B cell (primary cell): ENCODE measurements at regions not wholly inside any gene's neighbourhood (a gene's known extent, or its start where the extent isn't known, plus 50 kb on each side); places are given as distances from the start of the nearest gene placed in this dataset.

Experiments
- EZH2 ChIP-seq: IDR thresholded peaks from 2 replicates; pipeline ENCODE4 v1.6.1; 2012; ENCODE audit warnings: borderline replicate concordance, low read depth, mild to moderate bottlenecking, moderate library complexity, low read length; ENCODE audit not compliant: insufficient read depth, poor library complexity, severe bottlenecking
- TF ChIP-seq, protein P1 (sequence below): fragments of 200-600 bp; IDR thresholded peaks from one replicate; pipeline ENCODE4 v1.8.0; 2022; ENCODE audit warnings: antibody characterized with exemption, mild to moderate bottlenecking

DNA sequence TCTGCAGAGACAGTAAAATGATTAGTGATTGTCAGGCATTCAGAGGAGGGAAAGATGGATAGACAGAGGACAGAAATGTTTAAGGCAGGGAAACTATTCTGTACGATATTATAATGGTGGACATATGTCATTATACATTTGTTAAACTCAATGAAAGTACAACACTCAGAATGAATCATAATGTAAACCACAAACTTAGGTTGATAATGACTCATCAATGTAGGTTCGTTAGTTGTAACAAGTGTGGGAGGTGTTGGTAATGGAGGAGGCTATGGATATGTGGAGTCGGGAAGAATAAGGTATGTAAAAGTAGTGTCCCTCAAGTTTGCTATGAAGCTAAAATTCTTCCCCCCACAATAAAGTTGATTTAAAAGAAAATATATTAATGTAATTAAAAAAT lies 455.0 kb downstream of the BRINP3 start:
- TF ChIP-seq, protein P1, sequence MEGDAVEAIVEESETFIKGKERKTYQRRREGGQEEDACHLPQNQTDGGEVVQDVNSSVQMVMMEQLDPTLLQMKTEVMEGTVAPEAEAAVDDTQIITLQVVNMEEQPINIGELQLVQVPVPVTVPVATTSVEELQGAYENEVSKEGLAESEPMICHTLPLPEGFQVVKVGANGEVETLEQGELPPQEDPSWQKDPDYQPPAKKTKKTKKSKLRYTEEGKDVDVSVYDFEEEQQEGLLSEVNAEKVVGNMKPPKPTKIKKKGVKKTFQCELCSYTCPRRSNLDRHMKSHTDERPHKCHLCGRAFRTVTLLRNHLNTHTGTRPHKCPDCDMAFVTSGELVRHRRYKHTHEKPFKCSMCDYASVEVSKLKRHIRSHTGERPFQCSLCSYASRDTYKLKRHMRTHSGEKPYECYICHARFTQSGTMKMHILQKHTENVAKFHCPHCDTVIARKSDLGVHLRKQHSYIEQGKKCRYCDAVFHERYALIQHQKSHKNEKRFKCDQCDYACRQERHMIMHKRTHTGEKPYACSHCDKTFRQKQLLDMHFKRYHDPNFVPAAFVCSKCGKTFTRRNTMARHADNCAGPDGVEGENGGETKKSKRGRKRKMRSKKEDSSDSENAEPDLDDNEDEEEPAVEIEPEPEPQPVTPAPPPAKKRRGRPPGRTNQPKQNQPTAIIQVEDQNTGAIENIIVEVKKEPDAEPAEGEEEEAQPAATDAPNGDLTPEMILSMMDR, result no peak
- no peak for TF ChIP-seq EZH2
